Coronary artery (tissue), 2 donors: ENCODE measurements at regions not wholly inside any gene's neighbourhood (a gene's known extent, or its start where the extent isn't known, plus 50 kb on each side); places are given as distances from the start of the nearest gene placed in this dataset.

ENCODE experiments used
- DNase-seq: peaks from one replicate; pipeline ENCODE4 v3.0.0-alpha.2; 2017; ENCODE audit warnings: low spot score
- H3K27ac ChIP-seq, 2 donors: fragments of 200-600 bp; sonication (generic); one replicate each; pipeline ENCODE4 v1.5.1; 2016 to 2019
- H3K4me3 ChIP-seq: fragments of 200-600 bp; sonication (generic); 2 replicates; pipeline ENCODE4 v1.5.1; 2016; ENCODE audit warnings: mild to moderate bottlenecking, moderate library complexity
- CTCF ChIP-seq: fragments of 200-600 bp; sonication (generic); IDR thresholded peaks from one replicate; pipeline ENCODE4 v1.5.1; 2019; ENCODE audit warnings: antibody characterized with exemption

GRCh38 chrX:94400488-94400887, 726.5 kb downstream of the FAM133A start:
- DNase-seq, result no peak
- TF ChIP-seq CTCF, result no peak
- H3K27ac ChIP-seq, result no peak overlapping the region
- no peak overlapping the region for H3K4me3 ChIP-seq

- no peak for TF ChIP-seq CTCF
- H3K27ac ChIP-seq, result no peak overlapping the region
- no peak for DNase-seq
- no peak overlapping the region for H3K4me3 ChIP-seq
These were observed 727.4 kb downstream of the FAM133A start for GRCh38 chrX:94401426-94401825.

GRCh38 chrX:94414746-94415145, 740.7 kb downstream of the FAM133A start:
- no peak for TF ChIP-seq CTCF

GRCh38 chrX:94418065-94418464, 744.1 kb downstream of the FAM133A start:
- no peak for TF ChIP-seq CTCF
- no peak for DNase-seq
- Histone ChIP-seq H3K4me3 (no peak overlapping the region), H3K27ac (no peak overlapping the region)

More at GRCh38 chrX:94414746-94415145, 740.7 kb downstream of the FAM133A start:
- Histone ChIP-seq H3K4me3 (no peak overlapping the region), H3K27ac (no peak overlapping the region)
- no peak for DNase-seq

- DNase-seq, result no peak
- Histone ChIP-seq H3K27ac (no peak overlapping the region), H3K4me3 (no peak overlapping the region)
- no peak for TF ChIP-seq CTCF
These were observed 750.5 kb downstream of the FAM133A start for GRCh38 chrX:94424456-94424855.

GRCh38 chrX:94430091-94430490, 756.1 kb downstream of the FAM133A start:
- DNase-seq, result no peak
- no peak for TF ChIP-seq CTCF
- Histone ChIP-seq H3K4me3 (no peak overlapping the region), H3K27ac (no peak overlapping the region)

- TF ChIP-seq CTCF, result no peak
- H3K4me3 ChIP-seq, result no peak overlapping the region
- no peak overlapping the region for H3K27ac ChIP-seq
- DNase-seq, result no peak
These were observed 761.8 kb downstream of the FAM133A start for GRCh38 chrX:94435799-94436198.
